ENCODE measurements at regions not wholly inside any gene's neighbourhood (a gene's known extent, or its start where the extent isn't known, plus 50 kb on each side); places are given as distances from the start of the nearest gene placed in this dataset.

GRCh38 chr14:28709571-28710305 lies 56.8 kb upstream of the FOXG1 start:
- TF ChIP-seq REST (IDR thresholded peaks at IDR 0.05; ENCODE audit: low read depth): no peak
- TF ChIP-seq RAD21 (IDR thresholded peaks at IDR 0.05; ENCODE audit: low read depth): no peak
- TF ChIP-seq MAX (IDR thresholded peaks at IDR 0.05): no peak
- no peak for TF ChIP-seq YY1 (IDR thresholded peaks at IDR 0.05; ENCODE audit: low read depth)
- no peak for TF ChIP-seq CREB1 (IDR thresholded peaks at IDR 0.05; ENCODE audit: low read depth)
- TF ChIP-seq NFIC (IDR thresholded peaks at IDR 0.05): no peak
- TF ChIP-seq TCF12 (IDR thresholded peaks at IDR 0.05; ENCODE audit: low read depth): no peak
- no peak for TF ChIP-seq ZBTB7A (IDR thresholded peaks at IDR 0.05; ENCODE audit: low read depth)
- TF ChIP-seq CEBPB (IDR thresholded peaks at IDR 0.05): no peak
- no peak for TF ChIP-seq EP300 (IDR thresholded peaks at IDR 0.05; ENCODE audit: borderline replicate concordance)
- TF ChIP-seq FOXM1 (IDR thresholded peaks at IDR 0.05; ENCODE audit: borderline replicate concordance, low read depth): no peak
